Epidermal melanocyte (primary cell): ENCODE measurements at regions not wholly inside any gene's neighbourhood (a gene's known extent, or its start where the extent isn't known, plus 50 kb on each side); places are given as distances from the start of the nearest gene placed in this dataset.

ENCODE experiments used
- DNase-seq: peaks from one replicate; pipeline ENCODE4 v3.0.0; 2011; ENCODE audit warnings: low spot score; ENCODE audit not compliant: insufficient read length

DNA sequence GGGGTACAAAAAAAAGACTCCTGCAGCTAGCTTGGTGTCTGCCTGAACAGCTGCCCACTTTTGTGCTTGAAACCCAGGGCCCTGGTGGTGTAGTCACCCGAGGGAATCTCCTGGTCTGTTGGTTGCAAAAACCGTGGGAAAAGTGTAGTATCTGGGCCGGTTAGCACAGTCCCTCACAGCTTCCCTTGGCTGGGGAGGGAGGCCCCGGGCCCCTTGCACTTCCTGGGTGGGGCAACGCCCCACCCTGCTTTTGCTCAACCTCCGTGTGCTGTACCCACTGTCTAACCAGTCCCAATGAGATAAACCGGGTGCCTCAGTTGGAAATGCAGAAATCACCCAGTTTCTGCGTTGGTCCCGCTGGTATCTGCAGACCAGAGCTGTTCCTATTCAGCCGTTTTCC is 211.7 kb upstream of the ZPLD1 start:
- no peak for DNase-seq

DNA sequence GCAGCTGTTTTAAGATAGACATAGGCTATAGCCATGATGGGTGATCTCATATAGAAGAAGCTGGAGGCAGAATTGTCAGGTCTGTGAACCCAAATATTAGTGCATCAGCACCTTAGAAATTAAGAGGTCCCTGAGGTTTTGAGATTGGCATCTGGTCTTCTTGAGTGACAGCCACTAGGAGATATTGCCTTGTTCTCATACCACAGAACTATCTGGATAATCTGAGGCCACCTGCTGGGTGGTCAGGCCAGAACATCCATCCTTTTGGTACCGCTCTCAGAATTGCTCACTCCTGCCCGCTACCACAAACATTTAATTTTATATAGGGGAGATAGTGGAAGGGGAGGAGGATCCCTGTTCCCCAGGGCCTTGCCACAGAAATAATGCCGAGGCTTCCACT is 210.6 kb upstream of the ZPLD1 start:
- no peak for DNase-seq

DNA sequence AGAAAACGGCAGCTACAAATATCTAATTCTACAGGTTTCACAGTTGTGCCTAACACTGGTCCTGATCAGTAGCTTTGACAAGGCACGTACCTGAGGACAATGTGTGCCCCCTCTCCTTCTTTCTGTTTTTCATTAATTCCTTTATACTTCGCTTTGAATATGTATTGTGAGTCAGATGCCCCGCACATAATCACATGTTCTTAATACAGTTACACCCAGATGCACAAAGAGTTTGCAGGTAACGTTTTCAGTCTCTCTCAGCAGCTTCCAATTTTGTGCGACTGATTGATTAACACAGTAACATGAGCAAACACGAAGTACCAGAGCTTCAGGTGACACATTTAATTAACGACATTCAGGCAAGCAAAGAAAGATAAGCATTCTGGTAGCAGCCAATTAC is 209.8 kb upstream of the ZPLD1 start:
- DNase-seq, result no peak

- DNase-seq, result no peak
Measured at GRCh38 chr3:102225407-102226132, 209.2 kb upstream of the ZPLD1 start.

- no peak for DNase-seq
Measured at GRCh38 chr3:102226463-102226862, 208.4 kb upstream of the ZPLD1 start.

DNA sequence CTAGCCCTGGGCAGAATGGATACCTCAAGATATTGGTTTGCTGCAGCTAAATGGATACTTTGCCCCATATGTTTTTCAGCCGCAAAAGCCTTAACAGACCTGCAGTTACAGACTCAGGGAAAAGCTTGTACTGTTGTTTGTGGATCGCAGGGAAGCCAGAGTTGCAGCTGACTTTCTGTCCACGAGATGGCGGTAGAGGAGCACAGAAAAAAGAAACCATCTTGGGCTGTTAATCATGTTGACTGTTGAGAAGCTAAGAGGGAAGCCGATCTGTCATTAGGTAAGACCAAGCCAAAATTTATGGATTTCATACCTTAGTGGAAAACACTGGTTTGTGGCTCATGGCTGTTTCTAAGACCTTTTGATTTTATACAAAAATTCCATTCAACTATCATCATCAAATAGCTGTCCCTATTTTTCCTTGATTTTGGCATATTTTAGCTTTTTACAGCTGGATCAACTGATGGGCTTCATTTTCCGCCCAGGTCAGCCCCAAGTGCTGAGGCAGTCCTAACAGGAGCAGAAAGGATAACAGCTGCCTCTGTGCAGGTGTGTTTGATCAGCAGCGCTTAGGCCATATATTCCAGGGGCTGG is 205.7 kb upstream of the ZPLD1 start:
- DNase-seq, result no peak

GRCh38 chr3:102230057-102230456 is 204.8 kb upstream of the ZPLD1 start:
- no peak for DNase-seq

GRCh38 chr3:102233881-102234280 is 200.9 kb upstream of the ZPLD1 start:
- no peak for DNase-seq

GRCh38 chr3:102235679-102236078 is 199.1 kb upstream of the ZPLD1 start:
- DNase-seq, result no peak

GRCh38 chr3:102237181-102237580 is 197.6 kb upstream of the ZPLD1 start:
- DNase-seq, result no peak

DNA sequence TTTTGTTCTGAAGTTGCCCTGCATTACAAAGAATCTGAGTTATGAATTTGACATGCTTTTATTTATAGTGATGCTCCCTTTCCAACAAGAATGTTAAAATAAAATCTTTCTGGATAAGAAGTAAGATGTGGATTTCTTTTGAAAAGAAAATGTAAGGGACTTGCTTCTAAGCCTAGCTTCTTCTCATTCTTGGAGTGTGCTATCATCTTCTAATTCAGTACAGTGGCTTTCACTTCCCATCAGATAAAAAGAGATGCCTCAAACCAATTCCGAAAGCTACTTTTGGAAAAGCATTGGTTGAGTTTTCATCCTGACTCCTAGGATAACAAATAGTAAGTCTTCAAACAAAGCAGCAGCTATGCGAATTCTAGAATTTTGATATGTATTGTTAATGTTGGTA is 197.0 kb upstream of the ZPLD1 start:
- DNase-seq, result no peak

- no peak for DNase-seq
Measured at GRCh38 chr3:102238362-102238761, 196.5 kb upstream of the ZPLD1 start.

- DNase-seq, result no peak
Measured at GRCh38 chr3:102240720-102241119, 194.1 kb upstream of the ZPLD1 start.

GRCh38 chr3:102248981-102249705 is 185.7 kb upstream of the ZPLD1 start:
- DNase-seq, result no peak

DNA sequence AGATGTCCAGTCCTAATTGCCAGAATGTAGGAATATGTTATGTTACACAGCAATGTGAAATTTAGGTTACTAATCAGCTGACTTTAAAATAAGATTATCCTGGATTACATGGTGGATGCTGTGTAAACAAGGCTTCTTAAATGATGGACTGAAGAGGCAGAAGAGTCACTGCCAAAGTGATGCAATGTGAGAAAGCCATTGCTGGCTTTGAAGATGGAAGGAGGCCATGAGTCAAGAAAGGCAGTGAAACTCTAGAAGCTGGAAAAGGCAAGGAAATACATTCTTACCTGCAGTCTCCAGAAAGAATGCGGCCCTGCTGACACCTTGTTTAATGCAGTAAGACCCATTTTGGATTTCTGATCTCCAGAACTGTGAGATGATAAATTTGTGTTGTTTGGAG is 179.1 kb upstream of the ZPLD1 start:
- DNase-seq, result no peak

DNA sequence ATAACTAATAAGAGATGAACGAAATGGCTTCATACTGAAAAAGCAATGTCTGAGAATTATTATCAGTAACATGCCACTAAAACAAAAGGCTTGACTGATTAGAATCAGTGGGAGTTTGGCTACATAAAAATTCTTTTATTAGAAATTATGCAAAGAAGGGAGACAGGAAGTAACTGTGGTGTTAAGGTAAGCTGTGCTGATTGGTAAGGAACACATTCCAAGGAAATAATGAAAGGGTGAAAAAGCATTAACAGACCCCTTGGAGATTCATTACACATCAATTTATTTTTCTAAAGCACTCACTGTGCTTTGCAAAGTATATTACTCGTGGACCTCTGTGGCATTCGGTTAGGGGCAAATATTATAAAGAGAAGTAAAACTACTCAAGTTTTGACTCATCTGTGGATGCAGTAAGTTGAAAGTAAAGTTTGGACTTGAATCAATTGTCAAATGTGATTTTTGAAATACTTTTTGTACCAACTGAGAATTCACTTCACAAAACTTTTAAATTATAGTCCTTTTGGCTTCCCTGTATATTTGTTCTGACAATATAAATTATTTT is 176.1 kb upstream of the ZPLD1 start:
- DNase-seq, result no peak

DNA sequence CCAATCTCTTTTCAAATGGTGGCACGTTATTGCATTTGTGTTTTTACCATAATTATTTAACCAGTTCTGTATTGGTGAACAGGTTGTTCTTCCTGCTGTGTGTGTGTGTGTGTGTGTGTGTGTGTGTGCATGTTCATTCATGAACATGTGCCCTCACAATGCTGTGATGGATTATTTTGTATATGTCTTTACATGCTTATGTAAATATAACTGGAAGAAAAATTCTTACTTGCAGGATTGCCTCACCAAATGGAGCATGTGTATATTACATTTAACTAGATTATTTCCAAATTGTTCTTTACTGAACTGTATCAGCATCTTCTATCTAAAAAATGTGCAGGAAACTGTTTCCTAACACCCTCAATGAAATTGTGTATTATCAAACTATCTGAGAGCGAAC is 175.2 kb upstream of the ZPLD1 start:
- DNase-seq, result no peak

DNA sequence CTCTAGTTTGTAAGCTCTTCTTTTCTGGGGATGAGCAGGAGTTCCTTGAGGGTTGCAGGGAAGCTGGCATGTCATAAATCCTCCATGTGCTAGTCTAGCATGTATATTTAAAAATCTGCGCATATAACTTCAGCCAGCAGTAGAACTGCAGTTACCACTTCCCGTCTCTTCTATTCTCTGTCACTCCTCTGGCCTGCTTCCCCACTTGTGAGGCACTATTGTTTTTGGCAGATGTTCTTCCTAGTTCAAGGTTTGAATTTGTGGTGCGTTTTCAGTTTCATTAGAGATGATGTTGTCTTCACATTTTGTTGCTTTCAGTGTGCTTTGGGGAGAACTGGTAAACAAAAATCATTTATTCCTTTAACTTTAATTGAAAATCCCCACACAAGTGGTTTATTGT is 169.1 kb upstream of the ZPLD1 start:
- DNase-seq, result no peak

- no peak for DNase-seq
Measured at GRCh38 chr3:102269406-102269805, 165.4 kb upstream of the ZPLD1 start.

- DNase-seq, result no peak
Measured at GRCh38 chr3:102290241-102290640, 144.6 kb upstream of the ZPLD1 start.

DNA sequence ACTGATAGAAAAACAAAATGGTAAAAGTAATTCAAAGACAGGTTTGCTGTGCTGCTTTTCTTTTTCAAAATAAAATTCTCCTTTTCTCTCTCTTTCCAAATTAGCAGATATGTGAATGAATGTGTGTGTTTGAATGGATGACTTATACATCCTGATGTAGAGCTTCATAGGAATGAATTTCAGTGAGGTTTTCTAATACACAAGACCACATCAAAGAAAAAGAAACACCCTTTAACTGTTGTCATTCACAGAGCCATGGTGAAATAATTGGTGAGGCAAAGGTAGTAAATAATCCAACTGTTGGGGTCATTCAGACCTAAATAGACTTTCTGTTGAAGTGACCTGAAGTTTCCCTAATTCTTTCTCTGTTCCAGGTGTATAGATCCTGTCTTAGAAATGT is 139.1 kb upstream of the ZPLD1 start:
- no peak for DNase-seq

DNA sequence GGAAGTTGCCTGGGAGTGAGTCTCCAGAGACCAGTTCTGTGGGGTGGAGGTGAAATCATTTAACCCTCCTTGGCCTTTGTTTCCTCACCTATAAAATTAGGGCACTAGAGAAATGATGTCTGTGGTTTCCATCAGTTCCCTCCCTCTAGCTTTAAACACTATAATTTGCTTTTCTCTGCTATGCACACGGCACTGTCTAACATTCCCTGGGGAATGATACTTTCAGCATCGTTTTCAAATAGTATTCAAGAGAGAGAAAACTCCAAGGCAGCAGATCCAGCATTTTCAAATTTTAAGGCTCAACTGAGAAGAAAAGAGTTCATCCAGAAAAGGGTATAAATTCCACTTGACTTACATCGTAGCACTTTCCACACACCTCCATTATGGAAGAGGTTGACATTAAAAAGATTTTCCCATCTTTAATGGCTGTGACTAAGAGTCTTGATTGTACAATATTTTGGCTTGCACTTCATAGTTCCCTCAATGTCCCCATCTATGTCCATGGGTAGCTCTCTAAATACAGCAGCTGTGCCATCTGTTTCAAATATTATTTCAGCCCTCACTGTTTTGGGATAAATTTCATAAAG is 137.7 kb upstream of the ZPLD1 start:
- no peak for DNase-seq
